Activated naive CD4-positive, alpha-beta T cell treated with anti-CD3 and anti-CD28 coated beads, Interleukin-2, amount 10 ng/mL, durations not matched to agents 7 days and 5 days (primary cell): ENCODE measurements at regions not wholly inside any gene's neighbourhood (a gene's known extent, or its start where the extent isn't known, plus 50 kb on each side); places are given as distances from the start of the nearest gene placed in this dataset.

Source experiments
- CTCF ChIA-PET: fragments of 350-600 bp; sonication (Branson Sonifier 250); formaldehyde crosslinking; loops from one replicate; lab custom pipeline; 2021; ENCODE audit warnings: antibody characterized with exemption; lab: Charles Lee
- DNase-seq: peaks from one replicate; pipeline ENCODE4 v3.0.0-alpha.2; 2020
- H3K27ac Mint-ChIP-seq: one replicate; pipeline ENCODE4 v1.8.0; 2021; ENCODE audit warnings: mild to moderate bottlenecking, moderate library complexity, mixed read lengths
- H3K27me3 Mint-ChIP-seq: one replicate; pipeline ENCODE4 v1.8.0; 2021; ENCODE audit warnings: mild to moderate bottlenecking, mixed read lengths
- H3K36me3 Mint-ChIP-seq: one replicate; pipeline ENCODE4 v1.8.0; 2021; ENCODE audit warnings: mixed read lengths
- H3K4me1 Mint-ChIP-seq: one replicate; pipeline ENCODE4 v1.8.0; 2021; ENCODE audit warnings: mixed read lengths
- H3K4me3 Mint-ChIP-seq: one replicate; pipeline ENCODE4 v1.8.0; 2021; ENCODE audit warnings: mild to moderate bottlenecking, moderate library complexity, mixed read lengths
- H3K9me3 Mint-ChIP-seq: one replicate; pipeline ENCODE4 v1.8.0; 2021; ENCODE audit warnings: mixed read lengths

DNA sequence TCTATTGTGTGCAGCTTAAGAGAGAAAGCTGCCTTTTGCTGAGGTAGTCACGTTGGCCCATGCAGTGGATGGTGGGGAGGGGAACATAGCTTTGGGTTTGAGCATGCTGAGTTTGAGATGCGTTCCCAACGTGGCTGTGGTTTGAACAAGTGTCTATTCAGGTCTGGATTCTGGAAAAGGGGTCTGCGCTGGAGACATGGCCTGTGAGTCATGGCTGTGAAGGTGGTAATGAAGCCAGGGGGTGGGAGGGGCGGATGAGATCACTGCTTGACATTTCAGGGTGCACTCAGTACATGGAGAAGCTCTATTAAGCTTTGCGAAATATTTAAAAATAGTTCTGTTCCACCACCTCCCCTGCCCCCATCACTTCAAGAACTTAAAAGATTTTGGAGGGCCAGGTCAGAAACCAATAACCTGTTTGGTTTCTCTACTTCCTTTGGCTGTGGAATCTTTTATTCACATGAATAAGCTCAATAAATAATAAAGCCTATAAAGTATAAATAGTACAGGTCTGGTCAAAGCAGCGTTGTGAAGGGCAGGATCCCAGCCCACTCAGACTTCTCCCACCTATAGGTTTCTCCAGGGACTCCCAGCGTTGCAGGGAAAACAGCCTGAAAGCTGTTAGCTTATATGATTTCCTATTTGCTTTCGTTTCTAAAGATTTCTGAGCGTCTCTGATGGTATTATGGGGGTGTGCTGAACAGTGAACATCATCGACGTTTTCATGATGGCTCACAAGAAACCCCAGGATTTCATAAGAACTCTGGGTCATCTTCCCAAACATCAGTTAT, 189.9 kb downstream of the NSG2 start:
- H3K4me1 Mint-ChIP-seq, result no peaks in the 10 kb centered on the region
- H3K27me3 Mint-ChIP-seq, result no peaks in the 10 kb centered on the region
- no peaks in the 10 kb centered on the region for H3K36me3 Mint-ChIP-seq
- DNase-seq, result no peak
- peaks cover 3% of the 10 kb centered on the region for H3K9me3 Mint-ChIP-seq
- no peak overlapping the region for H3K27ac Mint-ChIP-seq
- CTCF ChIA-PET, result no interaction called here
- no peak overlapping the region for H3K4me3 Mint-ChIP-seq

DNA sequence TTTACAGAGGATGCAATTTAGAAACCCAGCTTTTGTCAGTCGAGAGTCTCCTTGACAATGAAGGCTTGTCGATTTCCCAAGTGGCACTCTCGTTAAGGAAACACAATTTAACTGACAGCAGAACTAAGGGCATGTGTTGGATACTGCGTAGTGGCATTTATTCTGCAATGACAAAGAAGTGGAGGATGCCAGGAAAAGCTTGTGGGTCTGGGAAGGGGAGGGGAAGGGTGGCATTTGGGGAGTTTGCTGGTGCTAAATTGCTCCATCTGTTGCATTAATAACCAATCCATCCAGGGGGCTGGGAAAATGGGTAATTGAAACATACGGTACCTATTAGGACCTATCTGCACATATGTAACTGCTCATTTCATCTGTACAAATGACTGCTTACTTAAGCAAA, 190.6 kb downstream of the NSG2 start:
- no peak overlapping the region for H3K4me3 Mint-ChIP-seq
- no peaks in the 10 kb centered on the region for H3K4me1 Mint-ChIP-seq
- H3K9me3 Mint-ChIP-seq, result peaks cover 3% of the 10 kb centered on the region
- CTCF ChIA-PET, result no interaction called here
- no peak overlapping the region for H3K27ac Mint-ChIP-seq
- no peaks in the 10 kb centered on the region for H3K36me3 Mint-ChIP-seq
- no peaks in the 10 kb centered on the region for H3K27me3 Mint-ChIP-seq
- no peak for DNase-seq

DNA sequence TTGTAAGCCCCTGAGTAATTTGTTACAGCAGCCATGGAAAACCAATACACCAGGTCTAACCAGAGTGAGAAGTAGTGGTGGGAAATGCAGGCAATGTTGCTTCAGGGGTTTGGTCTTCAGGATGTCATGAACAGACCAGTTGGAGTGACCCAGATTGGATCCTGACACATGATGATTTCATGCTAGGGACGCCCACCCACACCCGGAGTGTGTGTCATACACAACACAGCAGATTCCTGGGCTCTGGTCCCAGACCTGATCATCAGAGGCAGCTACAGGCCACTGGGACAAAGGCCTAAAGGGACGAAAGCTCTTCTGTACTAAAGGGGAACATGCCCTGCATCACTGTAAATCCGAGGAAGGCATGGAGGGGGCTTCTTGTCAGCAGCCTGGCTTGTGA, 194.2 kb downstream of the NSG2 start:
- no peak overlapping the region for H3K27ac Mint-ChIP-seq
- no peak overlapping the region for H3K4me3 Mint-ChIP-seq
- no peaks in the 10 kb centered on the region for H3K27me3 Mint-ChIP-seq
- CTCF ChIA-PET, result no interaction called here
- H3K4me1 Mint-ChIP-seq, result no peaks in the 10 kb centered on the region
- H3K36me3 Mint-ChIP-seq, result no peaks in the 10 kb centered on the region
- peaks cover 2% of the 10 kb centered on the region for H3K9me3 Mint-ChIP-seq
- no peak for DNase-seq

DNA sequence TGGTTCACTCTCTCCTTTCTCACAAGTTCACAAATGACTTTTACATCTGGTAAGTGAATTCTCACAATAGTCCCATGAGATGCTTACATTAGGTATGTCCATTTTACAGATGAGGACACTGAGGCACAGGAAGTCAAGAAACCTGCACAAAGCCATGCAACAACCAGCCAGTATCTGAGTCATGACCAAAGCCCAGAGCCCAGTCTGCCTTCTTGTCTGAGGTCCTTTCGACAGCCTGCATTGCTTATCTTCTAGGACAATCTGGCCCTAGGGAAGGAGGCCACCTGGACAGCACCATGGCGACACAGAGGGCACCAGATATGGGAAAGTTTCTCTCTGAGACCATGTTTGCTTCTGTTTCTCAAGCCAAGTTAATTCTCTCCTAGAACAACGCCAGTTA, 197.1 kb downstream of the NSG2 start:
- DNase-seq, result no peak
- Mint-ChIP-seq H3K4me1 (no peaks in the 10 kb centered on the region), H3K4me3 (no peak overlapping the region), H3K27ac (no peak overlapping the region), H3K27me3 (no peaks in the 10 kb centered on the region), H3K9me3 (peaks cover 2% of the 10 kb centered on the region), H3K36me3 (no peaks in the 10 kb centered on the region)
- CTCF ChIA-PET, result no interaction called here

DNA sequence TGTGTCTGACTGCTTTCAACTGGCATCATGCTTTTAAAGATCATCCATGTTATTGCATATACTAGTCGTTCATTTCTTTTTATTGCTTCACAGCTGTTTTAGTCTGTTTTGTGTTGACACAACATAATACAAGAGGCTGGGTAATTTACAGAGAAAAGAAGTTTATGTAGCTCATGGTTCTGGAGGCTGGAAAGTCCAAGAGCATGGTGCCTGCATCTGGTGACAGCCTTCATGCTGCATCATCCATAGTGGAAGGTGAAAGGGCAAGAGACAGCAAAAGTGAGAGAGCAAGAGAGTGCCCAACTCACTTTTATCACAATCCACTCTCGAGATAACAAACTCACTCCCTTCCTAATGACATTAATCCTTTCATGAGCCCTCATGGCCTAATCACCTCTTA, 198.4 kb downstream of the NSG2 start:
- no peak for DNase-seq
- Mint-ChIP-seq H3K9me3 (peaks cover 2% of the 10 kb centered on the region), H3K27me3 (no peaks in the 10 kb centered on the region), H3K4me3 (no peak overlapping the region), H3K4me1 (no peaks in the 10 kb centered on the region), H3K36me3 (no peaks in the 10 kb centered on the region), H3K27ac (no peak overlapping the region)
- CTCF ChIA-PET, result no interaction called here

DNA sequence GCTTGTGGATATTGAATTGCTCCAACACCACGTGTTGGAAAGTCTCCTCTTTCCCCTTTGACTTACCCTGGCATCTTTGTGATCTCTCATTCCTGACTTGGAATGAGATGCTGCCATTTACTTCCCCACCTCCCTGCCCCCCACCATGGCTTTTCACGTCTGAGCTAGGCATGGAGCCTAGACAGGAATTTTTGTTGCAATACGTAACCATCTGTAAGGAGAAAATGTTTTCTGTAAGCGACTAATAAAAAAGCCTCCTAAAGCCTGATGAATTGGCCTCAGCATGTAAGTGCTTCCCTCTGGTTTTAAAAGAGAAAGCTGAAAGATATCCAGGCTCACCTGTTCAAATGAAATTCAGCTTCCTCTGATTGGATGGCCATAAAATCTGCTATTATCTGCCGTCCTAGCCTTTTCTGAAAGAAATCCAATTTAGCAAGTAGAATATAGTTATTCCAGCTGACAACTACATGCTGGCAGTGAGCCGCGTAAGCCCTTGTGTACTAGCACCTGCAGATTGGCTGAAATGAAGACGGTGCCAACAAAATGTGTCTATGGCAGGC, 200.1 kb downstream of the NSG2 start:
- CTCF ChIA-PET, result no interaction called here

DNA sequence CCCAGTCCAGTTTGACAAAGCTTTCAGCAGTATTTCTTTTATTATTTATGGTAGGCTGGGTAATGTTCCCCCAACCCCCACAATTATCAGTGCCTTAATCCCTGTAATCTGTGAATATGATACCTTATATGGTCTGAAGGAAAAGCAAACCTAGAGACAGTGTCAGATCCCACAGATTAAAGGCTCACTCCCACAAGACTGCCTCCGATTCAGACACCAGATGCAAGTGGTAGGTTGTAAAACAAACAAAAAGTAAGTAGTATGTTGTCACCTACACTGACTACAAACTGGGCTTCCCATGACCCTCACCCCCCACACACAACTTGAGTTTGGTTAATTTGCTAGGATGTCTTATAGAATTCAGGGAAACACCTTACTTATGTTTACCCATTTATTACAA, 201.2 kb downstream of the NSG2 start:
- Mint-ChIP-seq H3K9me3 (peaks cover 2% of the 10 kb centered on the region), H3K4me1 (no peaks in the 10 kb centered on the region), H3K4me3 (no peak overlapping the region), H3K27ac (no peak overlapping the region), H3K36me3 (no peaks in the 10 kb centered on the region), H3K27me3 (no peaks in the 10 kb centered on the region)
- DNase-seq, result no peak
- CTCF ChIA-PET, result no interaction called here

More for the DNA sequence above, 200.1 kb downstream of the NSG2 start:
- Mint-ChIP-seq H3K4me1 (no peaks in the 10 kb centered on the region), H3K27ac (no peak overlapping the region), H3K4me3 (no peak overlapping the region), H3K9me3 (peaks cover 2% of the 10 kb centered on the region), H3K27me3 (no peaks in the 10 kb centered on the region), H3K36me3 (no peaks in the 10 kb centered on the region)
- DNase-seq, result no peak

DNA sequence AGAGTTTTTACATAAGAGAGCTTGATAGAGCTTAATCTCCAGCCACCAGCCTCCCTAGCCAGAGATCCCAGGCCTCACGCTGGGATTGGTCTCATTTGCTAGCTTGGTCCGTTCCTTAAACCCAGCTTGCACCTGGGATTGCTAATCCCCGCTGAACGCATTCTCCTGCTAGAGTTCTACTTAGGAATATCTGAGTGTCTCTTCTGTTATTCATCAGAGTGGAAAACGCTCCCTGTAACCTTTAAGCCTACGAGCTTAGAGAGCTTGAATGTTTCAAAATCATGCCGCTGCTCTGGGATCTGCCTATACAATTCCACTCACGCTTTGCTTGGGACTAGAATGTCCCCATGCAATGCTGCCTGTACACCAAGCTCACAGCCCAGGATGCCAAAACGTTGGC, 201.8 kb downstream of the NSG2 start:
- DNase-seq, result no peak
- no peaks in the 10 kb centered on the region for H3K36me3 Mint-ChIP-seq
- H3K9me3 Mint-ChIP-seq, result peaks cover 2% of the 10 kb centered on the region
- H3K4me1 Mint-ChIP-seq, result no peaks in the 10 kb centered on the region
- no peak overlapping the region for H3K27ac Mint-ChIP-seq
- H3K27me3 Mint-ChIP-seq, result no peaks in the 10 kb centered on the region
- CTCF ChIA-PET, result no interaction called here
- H3K4me3 Mint-ChIP-seq, result no peak overlapping the region

DNA sequence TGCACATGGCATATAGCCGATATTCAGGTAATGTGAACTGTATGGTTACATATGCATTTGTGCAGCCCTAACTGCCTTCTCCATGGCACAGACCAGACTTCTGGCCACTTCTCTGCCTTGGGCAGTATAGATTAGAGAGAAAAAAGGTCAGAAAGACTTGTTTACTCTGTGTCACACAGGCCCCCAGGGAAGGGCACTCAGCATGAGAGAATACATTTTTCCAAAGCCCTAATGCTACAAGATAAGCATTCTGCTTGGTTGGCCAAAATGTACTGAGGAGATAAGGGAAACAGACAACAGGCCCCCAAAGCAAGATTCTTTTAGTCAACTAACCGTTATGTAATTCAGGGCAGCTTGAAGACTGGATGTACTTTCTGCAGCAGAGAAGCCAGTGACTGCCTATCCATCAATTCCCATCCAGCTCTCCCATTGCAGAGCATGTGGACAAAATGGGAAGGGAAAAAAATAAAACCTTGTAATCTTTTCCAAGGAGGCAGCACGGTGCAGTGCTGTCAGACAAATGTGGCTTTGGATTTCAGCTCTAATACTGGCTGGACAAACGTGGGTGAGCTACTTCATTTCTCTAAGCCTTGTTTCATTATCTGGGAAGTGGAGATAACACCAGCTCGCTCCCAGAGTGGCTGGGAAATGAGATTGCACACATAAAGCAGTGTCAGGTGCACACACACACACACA, 205.9 kb downstream of the NSG2 start:
- H3K4me1 Mint-ChIP-seq, result no peaks in the 10 kb centered on the region
- no peak overlapping the region for H3K4me3 Mint-ChIP-seq
- no peaks in the 10 kb centered on the region for H3K9me3 Mint-ChIP-seq
- CTCF ChIA-PET, result no interaction called here
- no peaks in the 10 kb centered on the region for H3K27me3 Mint-ChIP-seq
- H3K27ac Mint-ChIP-seq, result no peak overlapping the region
- no peak for DNase-seq
- H3K36me3 Mint-ChIP-seq, result no peaks in the 10 kb centered on the region

DNA sequence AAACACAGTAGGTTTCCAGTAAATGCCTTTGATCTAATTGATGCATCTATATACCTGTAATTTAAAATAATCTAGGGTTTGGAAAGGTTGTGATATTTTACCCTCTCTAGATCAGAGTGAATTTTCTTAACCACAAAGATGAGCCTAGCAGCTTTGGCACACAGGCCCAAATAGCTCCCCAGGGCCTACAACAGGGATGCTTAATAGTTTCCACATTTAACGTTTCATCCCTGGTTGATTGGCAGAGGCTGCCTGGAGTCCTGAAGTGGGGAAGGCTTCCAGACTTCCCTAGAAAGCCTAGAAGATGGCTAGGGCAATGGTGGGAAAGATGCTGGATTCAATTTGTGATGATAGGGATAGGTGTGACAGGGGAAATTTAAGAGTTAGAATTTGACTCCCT, 206.6 kb downstream of the NSG2 start:
- DNase-seq, result no peak
- no peaks in the 10 kb centered on the region for H3K9me3 Mint-ChIP-seq
- no peaks in the 10 kb centered on the region for H3K27me3 Mint-ChIP-seq
- CTCF ChIA-PET, result no interaction called here
- H3K4me1 Mint-ChIP-seq, result no peaks in the 10 kb centered on the region
- H3K36me3 Mint-ChIP-seq, result no peaks in the 10 kb centered on the region
- H3K27ac Mint-ChIP-seq, result no peak overlapping the region
- H3K4me3 Mint-ChIP-seq, result no peak overlapping the region

DNA sequence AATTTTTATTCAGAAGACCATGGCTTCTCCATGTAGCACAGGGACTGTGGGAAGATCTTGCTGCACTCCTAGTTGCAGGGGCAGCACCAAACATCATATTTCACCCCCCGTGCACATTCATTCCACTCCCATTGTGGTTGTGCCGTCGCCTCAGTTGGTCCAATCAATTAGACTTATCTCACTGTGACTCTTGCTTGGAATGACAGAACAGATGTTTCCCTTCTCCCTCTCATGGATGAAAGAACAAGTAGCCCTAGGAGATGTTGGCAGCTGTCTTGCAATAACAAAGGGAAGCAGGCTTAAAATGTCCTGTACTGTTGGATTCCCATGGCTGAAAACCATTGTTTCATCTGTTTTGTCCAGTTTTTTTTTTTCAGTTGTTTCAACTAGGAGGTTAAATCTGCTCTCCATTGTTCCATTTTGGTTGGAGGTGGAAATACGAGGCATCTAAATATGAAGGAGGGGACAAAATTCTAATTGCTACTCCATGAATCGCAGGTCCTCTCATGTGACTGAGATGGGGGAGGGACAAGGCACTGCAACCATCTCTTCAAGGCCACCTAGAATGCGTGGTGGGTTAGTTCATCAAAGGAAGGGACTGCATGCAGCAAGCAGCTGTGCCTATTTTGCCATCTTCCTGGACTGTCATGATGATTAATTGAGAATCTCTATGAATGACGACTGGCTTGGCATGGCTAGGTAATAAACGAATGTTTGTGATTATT, 214.4 kb downstream of the NSG2 start:
- no peaks in the 10 kb centered on the region for H3K4me1 Mint-ChIP-seq
- no peak overlapping the region for H3K4me3 Mint-ChIP-seq
- no peak for DNase-seq
- CTCF ChIA-PET, result no interaction called here
- H3K36me3 Mint-ChIP-seq, result no peaks in the 10 kb centered on the region
- no peak overlapping the region for H3K27ac Mint-ChIP-seq
- no peaks in the 10 kb centered on the region for H3K9me3 Mint-ChIP-seq
- no peaks in the 10 kb centered on the region for H3K27me3 Mint-ChIP-seq

DNA sequence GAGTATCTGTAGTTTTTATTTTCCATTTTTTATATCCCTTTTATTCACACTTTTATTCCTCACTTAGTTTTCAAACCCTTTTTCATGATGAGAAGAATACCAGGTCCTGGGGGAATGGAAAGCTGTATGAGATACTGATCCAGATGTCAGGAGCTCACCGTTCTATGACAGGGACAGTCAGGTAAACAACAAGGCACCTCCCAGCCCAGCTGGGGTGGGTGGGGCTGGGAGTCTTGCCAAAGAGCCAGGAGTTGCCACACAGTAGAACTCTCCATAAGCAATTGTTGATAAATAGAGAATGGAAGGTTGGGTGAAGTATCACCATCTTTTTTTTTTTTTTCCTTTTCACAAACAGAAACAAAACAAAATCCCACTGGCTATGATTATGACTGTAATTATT, 225.8 kb downstream of the NSG2 start:
- H3K27me3 Mint-ChIP-seq, result no peaks in the 10 kb centered on the region
- H3K4me3 Mint-ChIP-seq, result no peak overlapping the region
- no peaks in the 10 kb centered on the region for H3K36me3 Mint-ChIP-seq
- H3K27ac Mint-ChIP-seq, result no peak overlapping the region
- no peak for DNase-seq
- no peaks in the 10 kb centered on the region for H3K9me3 Mint-ChIP-seq
- H3K4me1 Mint-ChIP-seq, result no peaks in the 10 kb centered on the region
- CTCF ChIA-PET, result no interaction called here

DNA sequence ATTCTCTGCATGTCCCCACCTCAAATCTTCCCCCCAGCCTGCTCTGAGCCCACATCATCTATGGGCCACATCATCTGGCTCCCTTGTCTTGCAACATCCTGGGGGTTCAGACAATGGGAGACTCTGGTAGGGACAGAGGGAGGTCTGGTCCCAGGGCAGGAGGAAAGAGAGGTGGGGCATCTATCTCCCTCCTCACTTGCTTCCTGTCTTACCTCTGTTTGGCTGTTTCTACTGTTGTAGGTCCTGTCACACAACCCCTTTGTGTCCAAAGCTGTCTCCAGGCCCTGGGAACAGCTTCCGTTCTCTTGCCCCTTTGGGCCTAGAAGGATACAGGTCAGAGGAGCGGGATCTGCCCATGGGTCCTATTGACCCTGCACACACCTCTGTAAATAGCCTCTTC, 227.2 kb downstream of the NSG2 start:
- H3K27ac Mint-ChIP-seq, result no peak overlapping the region
- CTCF ChIA-PET, result no interaction called here
- H3K4me1 Mint-ChIP-seq, result no peaks in the 10 kb centered on the region
- no peak for DNase-seq
- H3K4me3 Mint-ChIP-seq, result no peak overlapping the region
- no peaks in the 10 kb centered on the region for H3K9me3 Mint-ChIP-seq
- no peaks in the 10 kb centered on the region for H3K27me3 Mint-ChIP-seq
- no peaks in the 10 kb centered on the region for H3K36me3 Mint-ChIP-seq

DNA sequence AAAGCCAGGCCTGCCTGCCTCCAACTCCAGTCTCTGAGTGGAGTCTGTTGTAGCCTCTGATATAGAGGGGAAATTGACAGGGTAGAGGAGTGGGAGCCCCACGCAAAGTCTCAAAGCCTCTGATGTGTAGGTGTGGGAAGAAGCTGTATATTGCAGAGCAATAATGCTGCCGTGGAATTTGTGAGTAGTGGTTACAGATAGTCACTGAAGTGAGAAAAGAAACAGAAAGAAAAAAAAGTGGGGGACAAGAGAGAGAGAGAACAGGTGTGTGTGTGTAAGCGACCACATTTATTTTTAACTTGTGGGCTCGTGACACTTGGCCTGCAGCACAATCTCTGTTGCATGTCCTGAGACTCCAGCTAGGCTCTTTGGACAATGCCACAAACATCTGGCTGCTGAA, 227.8 kb downstream of the NSG2 start:
- Mint-ChIP-seq H3K36me3 (no peaks in the 10 kb centered on the region), H3K4me3 (no peak overlapping the region), H3K9me3 (no peaks in the 10 kb centered on the region), H3K27me3 (no peaks in the 10 kb centered on the region), H3K27ac (no peak overlapping the region), H3K4me1 (no peaks in the 10 kb centered on the region)
- no peak for DNase-seq
- CTCF ChIA-PET, result no interaction called here
